A172 (cell line): ENCODE measurements at regions not wholly inside any gene's neighbourhood (a gene's known extent, or its start where the extent isn't known, plus 50 kb on each side); places are given as distances from the start of the nearest gene placed in this dataset.

ENCODE experiments used
- DNase-seq: peaks from one replicate; pipeline ENCODE4 v3.0.0-alpha.2; 2015; ENCODE audit warnings: low spot score

DNA sequence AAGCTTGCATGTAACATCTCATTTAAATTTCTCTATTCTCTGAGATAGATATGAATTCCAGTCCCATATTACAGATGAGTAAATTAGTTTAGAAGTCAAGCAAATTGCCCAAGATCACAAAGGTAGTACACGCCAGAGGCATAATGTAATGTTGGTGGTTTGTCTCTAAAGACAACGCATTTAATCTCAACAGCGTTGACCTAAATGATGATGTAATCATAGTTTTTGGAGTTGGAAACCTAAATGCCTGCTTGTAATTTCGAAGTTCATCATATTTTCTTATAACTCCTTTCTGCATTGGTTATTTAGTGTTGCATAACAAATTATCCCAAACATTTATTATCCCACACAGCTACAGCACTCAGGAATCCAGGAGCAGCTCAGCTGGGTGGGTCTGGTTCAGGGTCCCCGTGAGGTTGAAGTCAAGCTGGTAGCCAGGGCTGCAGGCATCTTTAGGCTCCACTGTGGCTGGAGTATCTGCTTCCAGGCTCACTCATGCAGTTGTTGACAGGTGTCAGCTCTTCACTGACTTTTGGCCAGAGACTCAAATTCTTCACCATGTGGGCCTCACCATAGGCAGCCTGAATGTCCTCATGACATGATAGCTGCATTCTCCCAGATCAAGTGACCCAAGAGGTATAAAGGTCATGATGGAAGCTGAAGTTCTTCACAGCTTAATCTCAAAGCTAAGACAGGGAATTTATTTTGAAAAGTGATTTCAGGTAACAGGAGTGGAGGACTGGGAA is 122.0 kb upstream of the SPTLC3 start:
- no peak for DNase-seq

DNA sequence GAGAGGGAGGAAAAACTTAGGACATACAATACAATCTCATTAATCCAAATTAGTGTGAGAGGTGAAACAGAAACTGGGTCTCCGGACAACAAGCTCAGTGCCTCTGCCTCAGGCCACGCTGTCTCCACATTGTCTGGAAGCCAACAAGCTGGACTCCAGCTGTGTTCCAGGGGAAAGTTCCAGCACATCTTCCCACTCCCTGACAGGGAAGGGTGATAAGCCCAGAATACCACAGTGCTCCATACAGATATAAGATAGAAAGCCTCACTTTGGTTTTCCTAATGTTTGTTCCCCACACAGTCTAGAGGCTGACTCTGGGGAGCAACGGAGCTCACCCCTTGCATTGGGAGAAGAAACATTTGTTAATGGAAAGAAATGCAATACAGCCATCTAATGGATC is 117.1 kb upstream of the SPTLC3 start:
- no peak for DNase-seq

GRCh38 chr20:12893019-12893418 is 115.8 kb upstream of the SPTLC3 start:
- DNase-seq: no peak

DNA sequence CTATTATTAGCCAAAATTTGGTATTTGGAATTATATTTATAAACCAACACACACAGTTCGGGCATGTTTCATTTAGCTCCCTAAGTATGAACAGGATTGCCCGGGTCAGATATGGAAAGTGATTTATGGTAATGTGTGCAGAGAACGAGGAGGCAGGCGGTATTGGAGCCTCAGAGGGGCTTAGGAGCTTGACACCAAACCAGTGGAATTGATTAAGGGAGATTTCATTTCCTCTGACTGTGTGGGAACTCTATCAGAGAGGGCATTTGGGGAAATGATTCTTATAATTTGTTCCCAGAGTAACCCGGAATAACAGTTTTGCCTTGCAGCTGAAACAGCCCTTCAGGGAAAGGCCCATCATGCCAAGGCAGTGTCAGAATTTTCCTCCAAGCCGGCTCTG is 115.1 kb upstream of the SPTLC3 start:
- DNase-seq: no peak

DNA sequence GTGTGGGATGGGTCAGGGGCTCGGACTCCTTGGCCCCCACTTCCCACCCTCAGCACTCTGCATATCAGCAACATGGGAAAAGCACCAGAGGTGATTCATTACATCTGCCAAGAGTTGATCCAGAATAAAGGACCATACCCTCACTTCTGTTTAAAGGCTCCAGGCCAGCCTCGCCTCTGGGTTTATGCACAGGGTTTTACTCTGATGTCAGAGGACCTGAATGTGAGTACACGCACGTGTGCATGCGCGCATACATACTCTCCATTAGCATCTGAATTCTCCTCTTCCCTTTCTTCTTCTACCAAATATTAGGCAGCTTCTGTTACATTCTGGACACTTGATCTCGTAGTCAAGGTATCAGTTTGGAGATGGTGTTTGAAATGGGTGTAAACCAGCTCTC is 114.7 kb upstream of the SPTLC3 start:
- DNase-seq: no peak

- DNase-seq: no peak
These were observed 112.6 kb upstream of the SPTLC3 start for GRCh38 chr20:12896180-12896579.

DNA sequence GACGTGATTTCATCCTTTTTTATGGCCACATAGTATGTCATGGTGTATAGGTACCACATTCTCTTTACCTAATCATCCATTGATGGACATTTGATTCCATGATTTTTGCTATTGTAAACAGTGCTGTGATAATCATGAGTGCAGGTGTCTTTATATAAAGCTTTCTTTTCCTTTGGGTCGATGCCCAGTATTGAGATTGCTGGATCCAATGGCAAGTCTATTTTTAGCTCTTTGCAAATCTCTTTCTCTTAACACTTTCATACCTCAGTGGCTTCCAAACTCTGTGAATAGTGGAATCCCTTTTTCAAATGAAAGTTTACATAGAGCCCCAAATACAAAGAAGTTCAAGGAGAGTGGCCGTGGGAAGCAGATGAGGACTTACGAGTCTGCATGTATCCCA is 105.8 kb upstream of the SPTLC3 start:
- DNase-seq: no peak

GRCh38 chr20:12906361-12906760 is 102.4 kb upstream of the SPTLC3 start:
- DNase-seq: no peak

GRCh38 chr20:12911372-12911771 is 97.4 kb upstream of the SPTLC3 start:
- no peak for DNase-seq

- DNase-seq: no peak
These were observed 94.9 kb upstream of the SPTLC3 start for GRCh38 chr20:12913781-12914443.

DNA sequence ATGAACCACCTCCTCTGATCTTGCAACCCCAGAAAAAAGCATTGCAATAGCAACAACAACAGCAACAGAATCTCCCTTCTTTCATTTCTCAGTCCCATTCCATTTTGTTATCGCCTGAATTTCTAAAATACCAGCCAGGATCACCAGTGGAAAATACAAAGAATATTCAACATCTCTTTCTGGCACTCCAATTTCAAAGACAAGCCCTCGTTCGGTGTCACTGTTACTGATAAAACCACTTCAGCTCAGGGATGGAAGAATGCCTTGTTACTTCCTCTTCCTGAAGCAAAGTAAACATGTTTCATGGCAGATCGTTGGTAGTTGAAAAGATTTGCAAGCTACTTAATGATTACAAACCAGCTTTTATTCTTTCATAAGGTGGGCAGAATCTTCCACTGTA is 94.0 kb upstream of the SPTLC3 start:
- no peak for DNase-seq

DNA sequence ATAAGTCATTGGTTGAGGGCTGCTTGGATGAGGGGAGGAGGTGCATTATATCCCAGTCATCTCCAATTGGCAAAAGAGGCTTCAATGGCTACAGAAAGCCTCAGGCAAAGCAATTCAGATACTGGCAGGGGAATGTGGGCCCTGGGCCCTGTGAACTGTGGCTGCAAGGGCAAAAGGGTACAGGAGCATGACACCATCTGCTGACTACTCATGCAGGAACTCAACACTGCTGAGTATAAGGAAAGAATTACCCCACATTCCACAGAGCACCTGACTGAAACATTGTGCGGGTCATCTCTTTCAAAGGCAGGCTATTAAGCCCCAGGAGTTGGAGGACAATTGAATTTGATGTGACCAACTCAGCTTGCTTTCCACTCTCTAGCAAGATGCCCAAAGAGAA is 92.1 kb upstream of the SPTLC3 start:
- DNase-seq: no peak

GRCh38 chr20:12924126-12924525 is 84.6 kb upstream of the SPTLC3 start:
- DNase-seq: no peak

DNA sequence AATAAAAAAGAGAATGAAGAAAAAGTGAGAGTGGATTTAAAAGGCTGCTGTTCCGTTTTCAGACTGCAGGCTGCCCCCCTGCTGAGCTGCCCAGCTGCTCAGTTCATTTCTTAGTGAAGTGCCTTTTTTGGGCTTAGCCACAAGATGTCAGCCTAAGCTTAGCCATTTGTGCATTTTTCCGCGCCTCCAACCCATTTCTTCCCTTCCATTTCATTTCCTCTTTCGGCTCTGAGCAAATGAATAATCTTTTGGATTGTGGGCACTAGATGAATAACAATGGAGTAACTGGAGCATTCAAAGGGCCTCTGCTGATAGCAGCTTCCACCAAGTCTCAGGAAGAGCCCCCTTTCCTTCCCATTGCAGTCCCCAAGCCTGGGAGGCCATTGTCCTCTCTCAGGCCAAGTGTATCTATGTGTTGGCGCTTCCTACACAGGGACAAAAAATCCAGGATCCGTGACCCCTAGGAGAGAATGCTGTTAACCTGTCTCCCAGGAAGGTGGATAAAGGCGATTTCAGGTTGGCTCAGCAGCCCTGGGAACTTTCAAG is 83.5 kb upstream of the SPTLC3 start:
- DNase-seq: peak; percentile 84

DNA sequence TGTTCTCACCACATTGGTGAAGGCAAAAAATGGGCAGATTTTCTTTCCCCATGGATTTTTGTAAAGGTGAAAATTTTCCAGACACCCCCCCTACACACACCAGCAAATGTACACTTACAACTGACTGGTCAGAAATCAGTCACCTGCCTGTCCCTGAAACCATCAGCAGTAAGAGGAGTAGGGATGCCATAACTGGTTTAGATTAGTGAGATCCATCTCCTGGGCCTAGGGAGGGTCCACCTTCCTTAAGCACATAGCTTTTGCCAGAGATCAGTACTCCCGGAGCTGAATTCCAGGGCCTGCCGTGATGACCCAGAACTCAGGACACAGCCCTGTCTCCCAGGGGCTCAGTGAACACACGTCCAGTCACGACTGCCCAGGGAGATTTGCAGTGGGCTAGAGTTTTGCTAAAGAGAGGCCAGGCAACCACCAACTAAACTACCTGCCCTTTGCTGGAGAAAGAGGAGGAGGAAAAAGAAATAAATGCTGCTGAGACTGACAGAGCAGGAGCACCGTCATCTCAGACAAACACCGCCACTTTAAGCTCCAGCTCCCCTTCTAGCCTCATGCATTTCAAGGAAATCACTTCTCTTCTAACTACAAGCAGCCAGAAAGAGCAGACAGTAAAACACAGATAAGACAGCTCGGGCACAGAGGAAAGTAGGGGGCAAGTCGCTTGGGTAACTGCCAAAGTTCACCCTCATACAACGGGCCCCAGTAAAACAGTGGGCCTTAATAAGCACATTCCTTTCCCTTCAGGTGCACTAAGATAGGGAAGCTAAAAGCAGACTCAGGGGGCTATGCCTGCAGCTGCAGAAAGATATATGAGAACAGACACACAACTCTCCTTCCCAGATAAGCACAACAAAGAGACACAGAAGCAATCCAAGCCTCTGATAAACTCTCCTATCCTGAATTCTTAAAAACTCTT is 82.6 kb upstream of the SPTLC3 start:
- no peak for DNase-seq

- DNase-seq: peak; percentile 69
These were observed 81.3 kb upstream of the SPTLC3 start for GRCh38 chr20:12927489-12927888.

GRCh38 chr20:12928358-12928754 is 80.4 kb upstream of the SPTLC3 start:
- no peak for DNase-seq

DNA sequence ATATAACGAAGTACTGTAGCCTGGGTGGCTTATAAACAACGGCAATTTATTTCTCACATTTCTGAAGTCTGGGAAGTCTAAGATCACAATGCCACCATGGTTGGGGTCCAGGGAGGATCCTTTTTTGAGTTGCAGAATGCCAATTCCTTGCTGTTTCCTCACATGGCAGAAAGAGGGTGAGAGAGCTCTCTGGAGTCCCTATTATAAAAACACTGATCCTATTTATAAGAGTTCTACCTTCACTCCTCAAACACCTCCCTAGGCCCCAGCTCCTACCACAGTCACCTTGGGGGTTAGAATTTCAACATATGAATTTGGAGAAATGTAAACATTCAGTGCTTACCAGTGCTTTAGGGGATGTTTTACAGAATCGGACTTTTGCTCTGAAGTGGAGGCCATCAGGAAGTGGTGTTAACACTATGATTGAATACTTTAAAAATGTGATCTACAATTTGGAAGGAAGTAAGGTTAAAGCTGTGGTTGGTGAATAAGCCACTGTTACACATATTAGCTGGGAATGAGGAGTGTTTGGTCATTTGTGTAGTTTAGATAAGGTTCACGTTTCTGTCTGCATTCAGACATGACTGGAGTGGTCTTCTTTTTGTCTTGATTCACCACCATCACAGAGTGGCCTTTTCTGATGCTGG is 79.9 kb upstream of the SPTLC3 start:
- peak; percentile 82 for DNase-seq

- no peak for DNase-seq
These were observed 72.8 kb upstream of the SPTLC3 start for GRCh38 chr20:12936020-12936419.

- no peak for DNase-seq
These were observed 72.2 kb upstream of the SPTLC3 start for GRCh38 chr20:12936524-12936923.

DNA sequence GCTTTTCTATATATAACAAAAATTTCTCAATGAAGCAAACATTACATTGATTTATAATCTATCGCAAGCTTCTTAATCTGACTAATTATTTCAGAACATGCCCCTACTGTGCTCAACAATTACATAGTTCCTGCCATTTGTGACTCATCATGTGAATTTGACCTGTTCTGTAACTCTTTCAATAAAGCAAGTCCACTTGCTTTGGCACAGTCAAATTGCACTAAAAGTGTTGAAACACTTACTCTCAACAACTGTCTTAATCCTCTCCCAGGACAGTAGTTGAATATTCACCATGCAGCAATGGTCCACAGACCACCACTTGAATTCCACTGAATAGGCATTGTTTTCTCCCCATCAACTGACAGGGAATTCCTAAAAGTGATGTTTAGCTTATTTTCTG is 67.7 kb upstream of the SPTLC3 start:
- DNase-seq: no peak

- DNase-seq: no peak
These were observed 66.6 kb upstream of the SPTLC3 start for GRCh38 chr20:12942123-12942522.
